ENCODE measurements at regions not wholly inside any gene's neighbourhood (a gene's known extent, or its start where the extent isn't known, plus 50 kb on each side); places are given as distances from the start of the nearest gene placed in this dataset.

GRCh38 chr14:104388541-104389325 is 190.8 kb upstream of the C14orf180 start:
- no peak for TF ChIP-seq POLR2A (IDR thresholded peaks at IDR 0.05; ENCODE audit: borderline replicate concordance, extremely low read depth, insufficient read depth, insufficient read length)
- no peak for TF ChIP-seq CTCF (IDR thresholded peaks at IDR 0.05 in 2 of 3, conservative IDR thresholded peaks at IDR 0.05 in 1 of 3; ENCODE audit: borderline replicate concordance in 1 of 3, insufficient read depth in 1 of 3, low read depth in 2 of 3, low read length in 2 of 3)
- TF ChIP-seq SP1 (IDR thresholded peaks at IDR 0.05; ENCODE audit: low read depth), result no peak
- TF ChIP-seq EGR1 (IDR thresholded peaks at IDR 0.05; ENCODE audit: low read depth), result no peak
- no peak for TF ChIP-seq CEBPB (IDR thresholded peaks at IDR 0.05; ENCODE audit: low read depth)
- no peak for TF ChIP-seq SRF (IDR thresholded peaks at IDR 0.05; ENCODE audit: low read depth)
- TF ChIP-seq REST (IDR thresholded peaks at IDR 0.05; ENCODE audit: low read depth), result no peak
- no peak for TF ChIP-seq ELF1 (IDR thresholded peaks at IDR 0.05; ENCODE audit: borderline replicate concordance, low read depth)
- no peak for TF ChIP-seq EZH2 (IDR thresholded peaks at IDR 0.05)
